ENCODE measurements at regions not wholly inside any gene's neighbourhood (a gene's known extent, or its start where the extent isn't known, plus 50 kb on each side); places are given as distances from the start of the nearest gene placed in this dataset.

- no peaks in the 10 kb centered on the region for H3K79me2 ChIP-seq (ENCODE audit: control insufficient read depth, low read length)
- H3K36me3 ChIP-seq (ENCODE audit: control insufficient read depth, low read length): no peaks in the 10 kb centered on the region
- H3K27ac ChIP-seq (ENCODE audit: low read depth, low read length): no peak overlapping the region
- no peaks in the 10 kb centered on the region for H3K9me3 ChIP-seq (ENCODE audit: control insufficient read depth, insufficient read depth, low read length)
- no peak overlapping the region for H3K4me3 ChIP-seq (ENCODE audit: low read length)
- no peaks in the 10 kb centered on the region for H3K27me3 ChIP-seq (ENCODE audit: control insufficient read depth, low read length)
- H3K9me2 ChIP-seq (replicated peaks; ENCODE audit: control insufficient read depth, low read length): no peaks in the 10 kb centered on the region
- no peaks in the 10 kb centered on the region for H3F3A ChIP-seq (ENCODE audit: control insufficient read depth, insufficient read depth)
- H4K20me1 ChIP-seq (ENCODE audit: control insufficient read depth, insufficient read depth, low read depth, low read length): no peaks in the 10 kb centered on the region
- no peaks in the 10 kb centered on the region for H3K4me1 ChIP-seq (ENCODE audit: control insufficient read depth, low read length)
- TF ChIP-seq CTCF (IDR thresholded peaks at IDR 0.05; ENCODE audit: low read depth, low read length, poor library complexity, severe bottlenecking) (no peak), EZH2phosphoT487 (IDR thresholded peaks at IDR 0.05; ENCODE audit: borderline replicate concordance, low read length) (no peak)
- no peak overlapping the region for H3K4me2 ChIP-seq (ENCODE audit: low read length)
Measured at GRCh38 chr9:134265078-134265477, 61.2 kb upstream of the RXRA start.

GRCh38 chr9:134266418-134266817, 59.8 kb upstream of the RXRA start:
- Histone ChIP-seq H3K4me2 (ENCODE audit: low read length) (no peak overlapping the region), H3K27me3 (ENCODE audit: control insufficient read depth, low read length) (no peaks in the 10 kb centered on the region)

GRCh38 chr9:134267305-134267880, 58.9 kb upstream of the RXRA start:
- H3F3A ChIP-seq (ENCODE audit: control insufficient read depth, insufficient read depth): no peaks in the 10 kb centered on the region
- no peaks in the 10 kb centered on the region for H3K9me3 ChIP-seq (ENCODE audit: control insufficient read depth, insufficient read depth, low read length)
- H4K20me1 ChIP-seq (ENCODE audit: control insufficient read depth, insufficient read depth, low read depth, low read length): no peaks in the 10 kb centered on the region
- no peak overlapping the region for H3K4me3 ChIP-seq (ENCODE audit: low read length)
- H3K9me2 ChIP-seq (replicated peaks; ENCODE audit: control insufficient read depth, low read length): no peaks in the 10 kb centered on the region
- H3K27ac ChIP-seq (ENCODE audit: low read depth, low read length): no peak overlapping the region
- no peaks in the 10 kb centered on the region for H3K36me3 ChIP-seq (ENCODE audit: control insufficient read depth, low read length)
- TF ChIP-seq CTCF (IDR thresholded peaks at IDR 0.05; ENCODE audit: low read depth, low read length, poor library complexity, severe bottlenecking) (no peak), EZH2phosphoT487 (IDR thresholded peaks at IDR 0.05; ENCODE audit: borderline replicate concordance, low read length) (no peak)
- H3K27me3 ChIP-seq (ENCODE audit: control insufficient read depth, low read length): no peaks in the 10 kb centered on the region
- no peaks in the 10 kb centered on the region for H3K79me2 ChIP-seq (ENCODE audit: control insufficient read depth, low read length)
- H3K4me1 ChIP-seq (ENCODE audit: control insufficient read depth, low read length): no peaks in the 10 kb centered on the region
- no peak overlapping the region for H3K4me2 ChIP-seq (ENCODE audit: low read length)

More at GRCh38 chr9:134266418-134266817, 59.8 kb upstream of the RXRA start:
- no peaks in the 10 kb centered on the region for H3K4me1 ChIP-seq (ENCODE audit: control insufficient read depth, low read length)
- H3K9me3 ChIP-seq (ENCODE audit: control insufficient read depth, insufficient read depth, low read length): no peaks in the 10 kb centered on the region
- TF ChIP-seq EZH2phosphoT487 (IDR thresholded peaks at IDR 0.05; ENCODE audit: borderline replicate concordance, low read length) (no peak), CTCF (IDR thresholded peaks at IDR 0.05; ENCODE audit: low read depth, low read length, poor library complexity, severe bottlenecking) (no peak)
- H3F3A ChIP-seq (ENCODE audit: control insufficient read depth, insufficient read depth): no peaks in the 10 kb centered on the region
- H3K79me2 ChIP-seq (ENCODE audit: control insufficient read depth, low read length): no peaks in the 10 kb centered on the region
- no peaks in the 10 kb centered on the region for H3K9me2 ChIP-seq (replicated peaks; ENCODE audit: control insufficient read depth, low read length)
- no peak overlapping the region for H3K4me3 ChIP-seq (ENCODE audit: low read length)
- H4K20me1 ChIP-seq (ENCODE audit: control insufficient read depth, insufficient read depth, low read depth, low read length): no peaks in the 10 kb centered on the region
- no peak overlapping the region for H3K27ac ChIP-seq (ENCODE audit: low read depth, low read length)
- no peaks in the 10 kb centered on the region for H3K36me3 ChIP-seq (ENCODE audit: control insufficient read depth, low read length)

Measured in DOHH2 (cell line).